ENCODE measurements at regions not wholly inside any gene's neighbourhood (a gene's known extent, or its start where the extent isn't known, plus 50 kb on each side); places are given as distances from the start of the nearest gene placed in this dataset.

DNA sequence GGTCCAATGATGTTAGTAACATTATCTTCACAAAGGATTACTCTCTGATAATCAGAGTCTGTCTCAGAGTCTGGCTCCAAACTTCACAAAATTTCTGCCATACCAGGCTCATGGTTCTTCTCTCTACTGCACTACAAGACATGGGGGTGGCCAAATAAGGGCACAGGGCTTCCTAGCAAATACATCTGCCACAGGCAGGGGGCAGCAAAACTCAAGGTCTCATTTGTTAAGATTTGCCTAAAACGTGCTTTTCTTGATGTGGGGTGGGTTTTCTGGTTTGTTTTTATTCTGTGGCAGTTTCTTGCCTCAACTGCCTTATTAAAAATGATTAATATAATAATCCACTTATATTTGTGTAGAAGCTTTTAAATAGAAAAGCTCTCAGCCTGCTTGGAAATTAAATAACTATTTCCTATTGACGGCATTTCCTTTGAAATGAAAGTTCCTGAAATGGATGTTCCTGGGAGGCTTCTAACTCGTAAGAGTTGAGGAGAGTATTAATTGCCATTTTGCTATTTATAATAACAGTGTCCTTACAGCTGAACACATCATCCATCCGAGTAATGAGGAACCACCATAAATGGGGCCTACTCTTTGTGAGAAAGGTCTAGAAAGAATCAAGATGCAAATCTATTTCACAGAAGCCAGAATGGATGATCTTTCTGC is 53.8 kb downstream of the SST start (continued):
- TF ChIP-seq, protein P1, sequence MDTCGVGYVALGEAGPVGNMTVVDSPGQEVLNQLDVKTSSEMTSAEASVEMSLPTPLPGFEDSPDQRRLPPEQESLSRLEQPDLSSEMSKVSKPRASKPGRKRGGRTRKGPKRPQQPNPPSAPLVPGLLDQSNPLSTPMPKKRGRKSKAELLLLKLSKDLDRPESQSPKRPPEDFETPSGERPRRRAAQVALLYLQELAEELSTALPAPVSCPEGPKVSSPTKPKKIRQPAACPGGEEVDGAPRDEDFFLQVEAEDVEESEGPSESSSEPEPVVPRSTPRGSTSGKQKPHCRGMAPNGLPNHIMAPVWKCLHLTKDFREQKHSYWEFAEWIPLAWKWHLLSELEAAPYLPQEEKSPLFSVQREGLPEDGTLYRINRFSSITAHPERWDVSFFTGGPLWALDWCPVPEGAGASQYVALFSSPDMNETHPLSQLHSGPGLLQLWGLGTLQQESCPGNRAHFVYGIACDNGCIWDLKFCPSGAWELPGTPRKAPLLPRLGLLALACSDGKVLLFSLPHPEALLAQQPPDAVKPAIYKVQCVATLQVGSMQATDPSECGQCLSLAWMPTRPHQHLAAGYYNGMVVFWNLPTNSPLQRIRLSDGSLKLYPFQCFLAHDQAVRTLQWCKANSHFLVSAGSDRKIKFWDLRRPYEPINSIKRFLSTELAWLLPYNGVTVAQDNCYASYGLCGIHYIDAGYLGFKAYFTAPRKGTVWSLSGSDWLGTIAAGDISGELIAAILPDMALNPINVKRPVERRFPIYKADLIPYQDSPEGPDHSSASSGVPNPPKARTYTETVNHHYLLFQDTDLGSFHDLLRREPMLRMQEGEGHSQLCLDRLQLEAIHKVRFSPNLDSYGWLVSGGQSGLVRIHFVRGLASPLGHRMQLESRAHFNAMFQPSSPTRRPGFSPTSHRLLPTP (IDR thresholded peaks at IDR 0.05; ENCODE audit: borderline replicate concordance, extremely low read depth, insufficient read length): no peak
- TF ChIP-seq RAD21 (CRISPR knock-in tag; conservative IDR thresholded peaks at IDR 0.05 in 1 of 2, IDR thresholded peaks at IDR 0.05 in 1 of 2): peak; percentile 50 to 64
- TF ChIP-seq MCM2 (IDR thresholded peaks at IDR 0.05; ENCODE audit: low read depth): no peak
- no peak for TF ChIP-seq MBD2 (IDR thresholded peaks at IDR 0.05; ENCODE audit: borderline replicate concordance, low read depth)

DNA sequence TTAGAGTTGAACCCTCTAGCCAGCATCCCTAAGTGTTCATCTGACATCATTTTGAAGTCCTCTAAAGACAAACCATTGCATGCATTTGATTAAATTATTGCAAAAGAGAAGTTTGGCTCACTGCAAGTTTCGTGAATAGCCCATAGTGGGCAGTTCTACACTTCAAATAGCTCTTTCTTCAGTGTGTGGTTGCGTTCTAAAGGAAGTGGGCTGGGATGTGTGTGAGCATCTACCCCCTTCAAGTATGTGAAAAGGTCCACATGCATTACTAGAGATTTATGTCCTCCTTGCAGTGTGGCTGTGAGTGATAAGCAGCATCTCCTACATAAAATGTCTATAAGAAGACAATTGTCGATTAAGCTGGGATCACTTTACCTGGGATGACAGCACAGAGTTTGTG is 54.6 kb downstream of the SST start:
- intact Hi-C loops (cut with micrococcal nuclease): loop anchor here (1.0 to 5.0 kb wide), 4 partner anchors 64 to 393 kb away; no protein-coding TSS in a partner anchor
- Histone ChIP-seq H3K9ac (ENCODE audit: insufficient read depth in 1 of 2, low read depth in 2 of 2, low read length in 2 of 2) (no peak overlapping the region), H3K27ac (ENCODE audit: extremely low read depth, low read depth, low read length) (no peak overlapping the region), H3K9me1 (ENCODE audit: control insufficient read depth, insufficient read depth, low read length) (no peaks in the 10 kb centered on the region), H4K20me1 (replicated peaks; ENCODE audit: control insufficient read depth, insufficient read depth, low read length) (no peaks in the 10 kb centered on the region), H3K9me3 (replicated peaks; ENCODE audit: control insufficient read depth, insufficient read depth, low read depth, low read length) (no peaks in the 10 kb centered on the region), H2AFZ (ENCODE audit: low read depth, low read length) (no peak overlapping the region), H3K79me2 (ENCODE audit: control insufficient read depth, insufficient read depth, low read length) (no peaks in the 10 kb centered on the region), H3K27me3 (ENCODE audit: control insufficient read depth in 2 of 2, insufficient read depth in 2 of 2, low read length in 2 of 2) (no peaks in the 10 kb centered on the region), H3K36me3 (ENCODE audit: control insufficient read depth, insufficient read depth, low read length) (no peaks in the 10 kb centered on the region), H3K4me3 (no peak overlapping the region), H3K4me2 (ENCODE audit: insufficient read depth, low read length) (no peak overlapping the region), H3K4me1 (replicated peaks in 1 of 2; ENCODE audit: control insufficient read depth in 2 of 2, insufficient read depth in 2 of 2, low read length in 2 of 2) (no peaks in the 10 kb centered on the region)
- FAIRE-seq (no peak), ATAC-seq (no peak), DNase-seq (ENCODE audit: extremely low read depth in 1 of 4, low spot score in 3 of 4) (no peak)
- ChIA-PET POLR2A (no interaction called here), CTCF (ENCODE audit: low intra/inter-chr PET ratio) (interaction anchor here (0.9 to 1.3 kb wide), 3 partner anchors 64 to 1339 kb away, joined by 3 to 4 read pairs (median 4); no protein-coding TSS in a partner anchor)
- 0% methylated on average over 3 of the region's 3 CpGs for WGBS (ENCODE audit: insufficient coverage, low coverage, missing lambda C conversion rate)
- no TSS peak for BruUV-seq (replicated peaks)
- in situ Hi-C loops (cut with MboI): no loop called here
- TF ChIP-seq ILF3 (IDR thresholded peaks at IDR 0.05; ENCODE audit: borderline replicate concordance) (no peak), ZNF146 (CRISPR knock-in tag; IDR thresholded peaks at IDR 0.05; ENCODE audit: unreplicated experiment) (no peak), PRPF4 (IDR thresholded peaks at IDR 0.05; ENCODE audit: insufficient read depth, low read depth, low read length, poor library complexity, severe bottlenecking) (no peak), PYGO2 (tag; IDR thresholded peaks at IDR 0.05) (no peak), DNMT1 (IDR thresholded peaks at IDR 0.05) (no peak), ZC3H4 (CRISPR knock-in tag; IDR thresholded peaks at IDR 0.05; ENCODE audit: borderline replicate concordance) (no peak), RBM14 (IDR thresholded peaks at IDR 0.05; ENCODE audit: borderline replicate concordance, insufficient read depth, low read depth, low read length) (no peak), ZNF696 (CRISPR knock-in tag; conservative IDR thresholded peaks at IDR 0.05) (no peak), ZNF561 (CRISPR knock-in tag; conservative IDR thresholded peaks at IDR 0.05) (no peak), TRIM24 (IDR thresholded peaks at IDR 0.05) (no peak), NFE2L1 (tag; IDR thresholded peaks at IDR 0.05; ENCODE audit: borderline replicate concordance, low read depth) (no peak), RBM34 (IDR thresholded peaks at IDR 0.05; ENCODE audit: borderline replicate concordance, insufficient read depth, low read length) (no peak), MCM5 (IDR thresholded peaks at IDR 0.05; ENCODE audit: low read depth) (no peak), XRCC5 (IDR thresholded peaks at IDR 0.05; ENCODE audit: low read depth, low read length) (no peak)
- TF ChIP-seq, protein P2, sequence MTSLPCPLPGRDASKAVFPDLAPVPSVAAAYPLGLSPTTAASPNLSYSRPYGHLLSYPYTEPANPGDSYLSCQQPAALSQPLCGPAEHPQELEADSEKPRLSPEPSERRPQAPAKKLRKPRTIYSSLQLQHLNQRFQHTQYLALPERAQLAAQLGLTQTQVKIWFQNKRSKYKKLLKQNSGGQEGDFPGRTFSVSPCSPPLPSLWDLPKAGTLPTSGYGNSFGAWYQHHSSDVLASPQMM (CRISPR knock-in tag; IDR thresholded peaks at IDR 0.05): no peak

Measured in K562 (cell line).